ENCODE measurements at regions not wholly inside any gene's neighbourhood (a gene's known extent, or its start where the extent isn't known, plus 50 kb on each side); places are given as distances from the start of the nearest gene placed in this dataset.

- no peaks in the 10 kb centered on the region for H3K9me3 Mint-ChIP-seq
Measured at GRCh38 chr2:22929998-22930397, 455.0 kb upstream of the KLHL29 start.

GRCh38 chr2:22930781-22931180 lies 454.2 kb upstream of the KLHL29 start:
- no peak for ATAC-seq
- DNase-seq (ENCODE audit: low spot score) = no peak
- TF ChIP-seq CDX4 (CRISPR knock-in tag; IDR thresholded peaks at IDR 0.05; ENCODE audit: borderline replicate concordance) (no peak), ZNF512 (CRISPR knock-in tag; IDR thresholded peaks at IDR 0.05; ENCODE audit: borderline replicate concordance) (no peak), SMAD3 (CRISPR knock-in tag; IDR thresholded peaks at IDR 0.05; ENCODE audit: borderline replicate concordance) (no peak), ZBTB21 (CRISPR knock-in tag; IDR thresholded peaks at IDR 0.05; ENCODE audit: borderline replicate concordance) (no peak), USF1 (CRISPR knock-in tag; IDR thresholded peaks at IDR 0.05) (no peak), ZNF317 (CRISPR knock-in tag; IDR thresholded peaks at IDR 0.05; ENCODE audit: borderline replicate concordance, low read depth) (no peak)
- no peaks in the 10 kb centered on the region for H3K9me3 Mint-ChIP-seq
- ChIA-PET POLR2A (no interaction called here), CTCF (no interaction called here)
- peaks cover 9% of the 10 kb centered on the region for H3K4me1 Mint-ChIP-seq
- H3K27ac Mint-ChIP-seq = no peak overlapping the region
- H3K36me3 Mint-ChIP-seq = no peaks in the 10 kb centered on the region
- H3K4me3 Mint-ChIP-seq = no peak overlapping the region
- no peaks in the 10 kb centered on the region for H3K27me3 Mint-ChIP-seq (ENCODE audit: low read depth)

More at GRCh38 chr2:22929998-22930397, 455.0 kb upstream of the KLHL29 start:
- DNase-seq (ENCODE audit: low spot score) (no peak), ATAC-seq (no peak)
- Mint-ChIP-seq H3K27me3 (ENCODE audit: low read depth) (no peaks in the 10 kb centered on the region), H3K4me1 (peaks cover 14% of the 10 kb centered on the region), H3K36me3 (no peaks in the 10 kb centered on the region), H3K4me3 (no peak overlapping the region), H3K27ac (no peak overlapping the region)
- TF ChIP-seq PRRX2 (CRISPR knock-in tag; IDR thresholded peaks at IDR 0.05) = no peak
- no peak for TF ChIP-seq ATF6 (CRISPR knock-in tag; IDR thresholded peaks at IDR 0.05)
- no peak for TF ChIP-seq JAZF1 (CRISPR knock-in tag; IDR thresholded peaks at IDR 0.05)
- no peak for TF ChIP-seq MAX (CRISPR knock-in tag; IDR thresholded peaks at IDR 0.05)
- no peak for TF ChIP-seq TCF7 (CRISPR knock-in tag; IDR thresholded peaks at IDR 0.05; ENCODE audit: low read depth)
- TF ChIP-seq TEAD4 (CRISPR knock-in tag; IDR thresholded peaks at IDR 0.05) = no peak
- TF ChIP-seq RORB (CRISPR knock-in tag; IDR thresholded peaks at IDR 0.05) = no peak
- TF ChIP-seq ETV6 (CRISPR knock-in tag; IDR thresholded peaks at IDR 0.05) = no peak
- no peak for TF ChIP-seq NR3C1 (CRISPR knock-in tag; conservative IDR thresholded peaks at IDR 0.05; ENCODE audit: low read depth)
- no peak for TF ChIP-seq ZNF396 (CRISPR knock-in tag; IDR thresholded peaks at IDR 0.05; ENCODE audit: borderline replicate concordance)
- no peak for TF ChIP-seq AR (CRISPR knock-in tag; IDR thresholded peaks at IDR 0.05)
- TF ChIP-seq ZNF423 (CRISPR knock-in tag; IDR thresholded peaks at IDR 0.05) = no peak
- TF ChIP-seq KAT7 (CRISPR knock-in tag; IDR thresholded peaks at IDR 0.05; ENCODE audit: borderline replicate concordance) = no peak
- TF ChIP-seq SOX15 (CRISPR knock-in tag; IDR thresholded peaks at IDR 0.05) = no peak
- no peak for TF ChIP-seq FOXJ3 (CRISPR knock-in tag; IDR thresholded peaks at IDR 0.05; ENCODE audit: borderline replicate concordance)
- CTCF ChIA-PET = no interaction called here
- POLR2A ChIA-PET = no interaction called here

Measured in WTC11 (cell line).